Left renal pelvis (tissue), 4 donors: ENCODE measurements at regions not wholly inside any gene's neighbourhood (a gene's known extent, or its start where the extent isn't known, plus 50 kb on each side); places are given as distances from the start of the nearest gene placed in this dataset.
"Not testable (repeated sequence)": the region's sequence is repeated elsewhere in the genome, so short reads cannot be mapped to it uniquely, and the experiment has no call there.

Source experiments
- DNase-seq, 4 donors: peaks; one replicate each; pipeline ENCODE4 v3.0.0-alpha.2; 2013; ENCODE audit warnings: low read depth in 4 of 4, low spot score in 3 of 4

DNA sequence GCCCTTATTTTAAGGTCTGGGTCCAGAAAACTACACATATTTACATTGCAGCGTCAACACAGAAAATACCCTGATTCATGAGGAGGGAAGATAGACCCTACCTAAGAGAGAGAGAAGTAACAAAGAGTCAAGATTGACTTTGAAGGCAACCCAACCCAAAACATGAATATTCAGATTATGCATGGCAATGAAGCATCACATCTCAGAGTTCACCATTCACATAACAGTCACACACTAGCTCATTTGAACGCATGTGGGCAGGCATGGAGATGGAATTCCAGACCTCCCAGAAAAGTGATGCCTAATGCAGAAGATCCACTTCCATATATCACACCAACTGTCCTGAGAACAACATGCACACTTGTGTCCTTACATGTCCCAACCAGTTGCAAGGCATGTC, 190.1 kb upstream of the ITGA1 start:
- DNase-seq: no peak

DNA sequence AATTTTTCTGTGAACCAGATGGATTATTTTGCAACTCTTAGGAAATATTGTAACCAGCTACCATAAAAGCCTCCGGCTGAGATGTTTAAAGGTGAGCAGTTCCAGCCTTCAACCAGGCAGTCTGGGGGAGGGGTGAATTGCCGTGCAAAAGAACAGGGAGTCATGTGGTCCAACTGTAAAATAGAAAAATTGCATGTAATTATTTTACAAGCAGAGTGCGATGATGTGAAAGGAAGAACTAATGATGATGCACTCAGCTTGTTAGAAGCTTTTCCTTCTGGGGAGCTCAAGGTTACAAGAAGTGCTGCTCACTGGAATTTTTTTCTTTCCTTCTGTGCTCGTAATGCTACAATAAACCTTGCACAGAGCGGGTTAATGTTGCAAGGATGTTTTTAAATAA, 188.7 kb upstream of the ITGA1 start:
- no peak for DNase-seq

GRCh38 chr5:52603778-52604554, 183.8 kb upstream of the ITGA1 start:
- no peak for DNase-seq

- DNase-seq: no peak
Measured at GRCh38 chr5:52605317-52606313, 182.1 kb upstream of the ITGA1 start.

DNA sequence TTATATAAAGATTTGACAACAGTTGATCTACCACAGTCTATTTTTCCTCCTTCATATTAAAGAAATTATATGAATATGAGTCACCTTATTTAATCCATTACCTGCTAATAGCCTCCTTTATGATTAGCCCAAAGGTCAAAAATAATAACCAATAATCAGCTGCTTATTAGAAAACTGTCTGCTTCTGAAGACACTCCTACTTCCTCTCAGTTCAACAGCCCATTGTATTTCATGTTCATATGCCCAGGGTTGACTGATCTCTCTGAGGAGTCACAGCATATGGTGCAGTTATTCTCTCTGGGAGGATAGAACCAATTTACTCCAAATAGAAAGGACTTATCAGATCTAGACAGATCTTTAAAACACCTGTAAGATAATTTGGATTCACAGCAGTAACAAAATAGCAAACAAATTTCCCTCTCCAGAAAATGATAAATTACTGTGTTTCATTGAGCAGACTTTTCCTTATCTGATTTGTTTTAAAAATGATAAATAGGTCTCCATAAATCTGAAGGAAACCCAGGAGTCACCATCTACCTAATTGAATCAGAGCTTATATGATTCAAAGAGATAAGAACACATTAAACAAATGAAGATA, 180.4 kb upstream of the ITGA1 start:
- DNase-seq: no peak

DNA sequence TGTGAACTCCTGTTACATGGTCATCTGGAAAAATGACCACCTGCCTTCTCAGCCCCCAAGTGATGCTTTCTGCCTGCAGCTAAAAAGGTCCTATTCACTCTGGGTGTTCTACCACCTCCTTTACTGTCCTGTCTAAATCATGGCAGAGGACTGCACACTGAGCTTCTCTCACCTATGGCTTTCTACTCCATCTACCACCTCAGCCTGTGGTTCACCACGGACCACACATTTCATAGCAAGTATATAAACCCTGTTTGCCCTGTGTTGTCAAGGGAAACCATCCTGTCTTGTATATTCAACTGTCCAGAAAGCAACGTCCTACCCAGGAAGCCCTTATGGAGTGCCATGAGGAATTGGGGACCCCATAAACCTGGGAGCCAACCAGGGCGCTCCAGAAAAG, 167.4 kb upstream of the ITGA1 start:
- no peak for DNase-seq

DNA sequence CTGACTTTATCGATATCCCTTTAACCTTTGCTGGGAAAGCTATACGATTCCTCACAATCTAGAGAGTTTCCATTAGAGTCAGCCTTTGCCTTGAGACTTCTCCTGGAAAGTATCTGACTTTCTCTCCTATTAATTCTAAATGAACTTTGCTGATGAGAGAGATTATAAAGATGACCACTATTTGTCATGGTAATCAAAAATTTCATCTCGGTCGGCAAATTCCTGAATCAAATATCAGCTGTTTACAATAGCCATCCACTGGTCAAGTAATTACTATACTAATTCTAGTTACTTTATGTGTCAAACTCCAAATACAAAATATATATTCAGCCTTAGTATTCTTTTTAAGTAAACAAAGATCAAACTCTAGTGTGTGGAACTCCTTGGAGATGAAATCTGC, 164.4 kb upstream of the ITGA1 start:
- DNase-seq: no peak

GRCh38 chr5:52624291-52624690, 163.4 kb upstream of the ITGA1 start:
- no peak for DNase-seq

- DNase-seq: no peak
Measured at GRCh38 chr5:52626312-52626711, 161.4 kb upstream of the ITGA1 start.

- no peak for DNase-seq
Measured at GRCh38 chr5:52627740-52628139, 160.0 kb upstream of the ITGA1 start.

GRCh38 chr5:52632281-52632680, 155.4 kb upstream of the ITGA1 start:
- no peak for DNase-seq

DNA sequence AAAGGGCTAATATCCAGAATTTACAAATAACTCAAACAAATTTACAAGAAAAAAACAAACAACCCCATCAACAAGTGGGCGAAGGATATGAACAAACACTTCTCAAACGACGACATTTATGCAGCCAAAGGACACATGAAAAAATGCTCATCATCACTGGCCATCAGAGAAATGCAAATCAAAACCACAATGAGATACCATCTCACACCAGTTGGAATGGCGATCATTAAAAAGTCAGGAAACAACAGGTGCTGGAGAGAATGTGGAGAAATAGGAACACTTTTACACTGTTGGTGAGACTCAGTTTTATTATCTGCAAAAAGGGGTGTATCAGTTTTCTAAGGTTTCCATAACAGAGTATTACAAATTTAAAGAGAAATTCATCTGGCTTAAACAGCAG, 153.5 kb upstream of the ITGA1 start:
- not testable (repeated sequence) for DNase-seq

GRCh38 chr5:52638732-52639131, 149.0 kb upstream of the ITGA1 start:
- no peak for DNase-seq

GRCh38 chr5:52648726-52649125, 139.0 kb upstream of the ITGA1 start:
- DNase-seq: no peak

DNA sequence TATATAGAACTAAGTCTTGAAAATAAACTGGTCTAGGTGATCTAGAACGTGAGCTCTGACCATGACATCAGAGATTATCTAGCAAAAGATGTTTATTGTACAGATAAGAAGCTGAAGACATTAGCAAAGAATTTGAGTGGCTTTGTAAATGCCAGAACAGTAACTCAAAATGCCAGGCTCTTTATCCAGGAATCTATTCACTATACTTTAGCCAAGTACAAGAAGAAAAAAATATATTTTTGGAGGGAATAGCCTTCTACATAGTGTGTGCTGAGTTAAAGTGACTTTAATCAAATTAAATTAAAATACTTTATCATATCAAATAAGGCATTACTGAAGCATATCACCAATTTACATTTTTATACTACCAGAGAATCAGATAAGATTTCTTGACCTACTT, 132.6 kb upstream of the ITGA1 start:
- no peak for DNase-seq

- DNase-seq: no peak
Measured at GRCh38 chr5:52656569-52657246, 131.0 kb upstream of the ITGA1 start.

GRCh38 chr5:52657247-52657645, 130.5 kb upstream of the ITGA1 start:
- no peak for DNase-seq

DNA sequence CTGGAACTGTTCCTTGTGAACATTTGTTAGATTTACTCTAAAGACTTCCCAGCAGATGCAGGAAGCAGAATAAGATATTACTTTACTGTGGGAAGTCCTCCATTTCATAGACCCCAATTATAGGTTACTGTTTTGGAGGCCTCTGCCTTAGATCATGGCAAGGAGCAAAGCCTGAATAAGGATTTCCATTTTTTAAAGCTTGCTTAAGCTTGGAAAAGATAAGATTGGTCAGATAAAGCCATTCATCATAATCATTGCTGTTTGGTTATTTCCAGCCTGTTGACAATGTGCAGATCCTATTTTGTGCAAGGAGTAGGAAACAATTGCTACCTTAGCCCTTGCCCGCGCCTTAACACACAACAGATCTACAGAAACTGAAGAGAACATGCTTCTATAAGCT, 129.5 kb upstream of the ITGA1 start:
- DNase-seq: no peak

DNA sequence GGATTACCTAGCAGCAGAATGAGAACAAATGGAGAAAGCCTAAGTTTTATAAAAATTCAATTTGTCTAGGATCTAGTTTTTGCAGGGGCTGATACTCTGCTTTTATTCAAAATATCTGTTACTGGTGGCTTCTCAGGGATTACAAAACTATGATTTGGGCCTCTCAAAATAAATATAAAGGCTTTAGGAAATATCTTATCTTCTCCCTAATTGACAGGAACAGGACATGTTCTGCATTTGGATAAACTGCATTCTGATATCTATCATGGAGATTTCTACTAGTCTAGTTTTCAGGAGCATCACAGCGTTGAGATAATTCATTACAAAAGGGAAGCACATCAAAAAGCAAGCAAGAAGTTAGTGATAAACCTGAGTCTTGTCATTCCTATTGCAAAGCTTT, 127.1 kb upstream of the ITGA1 start:
- no peak for DNase-seq

- no peak for DNase-seq
Measured at GRCh38 chr5:52661903-52662595, 125.7 kb upstream of the ITGA1 start.
